Endothelial cell (in vitro differentiated cells): ENCODE measurements at regions not wholly inside any gene's neighbourhood (a gene's known extent, or its start where the extent isn't known, plus 50 kb on each side); places are given as distances from the start of the nearest gene placed in this dataset.

ENCODE experiments used
- DNase-seq: peaks from one replicate; pipeline ENCODE4 v3.0.0; 2021; ENCODE audit warnings: low spot score
- H3K27ac Mint-ChIP-seq: one replicate; pipeline ENCODE4 v1.8.0; 2021; ENCODE audit warnings: mixed read lengths, inconsistent platforms; ENCODE audit not compliant: unreplicated experiment
- H3K27me3 Mint-ChIP-seq: one replicate; pipeline ENCODE4 v1.8.0; 2021; ENCODE audit warnings: mild to moderate bottlenecking, moderate library complexity, mixed read lengths, inconsistent platforms; ENCODE audit not compliant: unreplicated experiment
- H3K36me3 Mint-ChIP-seq: one replicate; pipeline ENCODE4 v1.8.0; 2021; ENCODE audit warnings: mild to moderate bottlenecking, low read depth, mixed read lengths, inconsistent platforms; ENCODE audit not compliant: unreplicated experiment
- H3K4me1 Mint-ChIP-seq: one replicate; pipeline ENCODE4 v1.8.0; 2021; ENCODE audit warnings: mild to moderate bottlenecking, mixed read lengths, inconsistent platforms; ENCODE audit not compliant: unreplicated experiment
- H3K4me3 Mint-ChIP-seq: one replicate; pipeline ENCODE4 v1.8.0; 2021; ENCODE audit warnings: mild to moderate bottlenecking, mixed read lengths, inconsistent platforms; ENCODE audit not compliant: unreplicated experiment
- H3K9me3 Mint-ChIP-seq: one replicate; pipeline ENCODE4 v1.8.0; 2021; ENCODE audit warnings: mixed read lengths, inconsistent platforms; ENCODE audit not compliant: unreplicated experiment
- TF ChIP-seq, protein P1 (sequence below): fragments of 200-600 bp; sonication (generic); IDR thresholded peaks from one replicate; pipeline ENCODE4 v1.5.0; 2021; ENCODE audit warnings: antibody characterized with exemption; ENCODE audit not compliant: unreplicated experiment

DNA sequence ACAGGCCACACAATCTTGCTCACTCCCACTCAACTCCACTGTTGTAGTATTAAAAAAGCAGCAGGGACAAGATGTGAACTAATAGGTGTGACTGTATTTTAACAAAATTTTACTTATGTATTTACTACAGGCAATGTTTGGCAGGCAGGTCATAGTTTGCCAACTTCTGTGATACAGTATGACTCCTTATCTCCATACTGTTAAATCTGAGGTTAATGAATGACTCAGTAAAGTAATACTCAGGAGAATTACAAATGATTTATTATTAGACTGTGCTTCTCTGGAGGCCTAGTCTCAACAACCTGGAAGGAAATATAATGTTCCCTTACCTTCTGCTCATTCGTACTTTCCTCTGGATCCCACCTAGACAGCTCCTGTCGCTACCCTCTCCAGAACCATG is 258.6 kb upstream of the KCNMB2 start:
- H3K4me1 Mint-ChIP-seq = no peaks in the 10 kb centered on the region
- no peaks in the 10 kb centered on the region for H3K27me3 Mint-ChIP-seq
- no peak overlapping the region for H3K27ac Mint-ChIP-seq
- H3K4me3 Mint-ChIP-seq = no peak overlapping the region
- TF ChIP-seq, protein P1, sequence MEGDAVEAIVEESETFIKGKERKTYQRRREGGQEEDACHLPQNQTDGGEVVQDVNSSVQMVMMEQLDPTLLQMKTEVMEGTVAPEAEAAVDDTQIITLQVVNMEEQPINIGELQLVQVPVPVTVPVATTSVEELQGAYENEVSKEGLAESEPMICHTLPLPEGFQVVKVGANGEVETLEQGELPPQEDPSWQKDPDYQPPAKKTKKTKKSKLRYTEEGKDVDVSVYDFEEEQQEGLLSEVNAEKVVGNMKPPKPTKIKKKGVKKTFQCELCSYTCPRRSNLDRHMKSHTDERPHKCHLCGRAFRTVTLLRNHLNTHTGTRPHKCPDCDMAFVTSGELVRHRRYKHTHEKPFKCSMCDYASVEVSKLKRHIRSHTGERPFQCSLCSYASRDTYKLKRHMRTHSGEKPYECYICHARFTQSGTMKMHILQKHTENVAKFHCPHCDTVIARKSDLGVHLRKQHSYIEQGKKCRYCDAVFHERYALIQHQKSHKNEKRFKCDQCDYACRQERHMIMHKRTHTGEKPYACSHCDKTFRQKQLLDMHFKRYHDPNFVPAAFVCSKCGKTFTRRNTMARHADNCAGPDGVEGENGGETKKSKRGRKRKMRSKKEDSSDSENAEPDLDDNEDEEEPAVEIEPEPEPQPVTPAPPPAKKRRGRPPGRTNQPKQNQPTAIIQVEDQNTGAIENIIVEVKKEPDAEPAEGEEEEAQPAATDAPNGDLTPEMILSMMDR = no peak
- no peaks in the 10 kb centered on the region for H3K9me3 Mint-ChIP-seq
- no peak for DNase-seq
- no peaks in the 10 kb centered on the region for H3K36me3 Mint-ChIP-seq

DNA sequence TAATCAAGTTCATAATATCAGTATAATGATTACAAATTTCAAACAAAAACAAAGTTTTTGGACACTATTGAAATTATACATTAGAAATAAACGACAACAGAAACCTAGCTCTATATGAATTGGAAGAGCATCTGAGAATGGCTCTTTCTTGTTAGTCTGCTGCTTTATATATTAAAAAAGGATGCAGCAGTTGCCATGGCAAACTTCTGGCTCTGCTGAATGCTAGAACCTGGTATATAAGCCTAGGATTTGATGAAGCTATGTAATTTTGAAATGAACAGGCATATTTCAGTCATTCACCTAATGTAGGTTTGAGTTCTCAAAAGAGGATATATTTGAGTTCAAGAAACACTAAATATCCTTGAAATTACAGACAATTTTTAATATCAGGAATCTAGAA is 252.7 kb upstream of the KCNMB2 start:
- no peaks in the 10 kb centered on the region for H3K36me3 Mint-ChIP-seq

DNA sequence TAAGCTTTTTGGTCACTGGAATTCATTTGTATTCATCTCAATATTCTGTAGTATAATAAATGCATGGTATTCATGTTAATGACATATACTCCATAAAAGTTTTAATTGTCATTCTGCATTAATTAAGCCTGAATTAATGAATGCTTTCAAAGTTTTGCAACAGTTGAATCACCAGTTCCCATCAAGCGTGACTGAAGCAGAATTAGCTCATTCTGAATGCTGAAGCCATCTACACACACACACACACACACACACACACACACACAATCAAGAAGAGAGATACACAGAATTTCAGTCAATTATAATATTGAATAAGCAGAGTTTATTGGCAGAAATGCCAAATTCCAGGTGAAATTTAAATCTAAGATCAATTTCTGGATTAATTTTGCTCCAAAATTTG is 252.1 kb upstream of the KCNMB2 start:
- no peaks in the 10 kb centered on the region for H3K4me1 Mint-ChIP-seq

More for the DNA sequence above, 252.7 kb upstream of the KCNMB2 start:
- Mint-ChIP-seq H3K4me1 (no peaks in the 10 kb centered on the region), H3K9me3 (no peaks in the 10 kb centered on the region), H3K4me3 (no peak overlapping the region), H3K27me3 (no peaks in the 10 kb centered on the region), H3K27ac (no peak overlapping the region)
- no peak for DNase-seq
- TF ChIP-seq, protein P1 = no peak

DNA sequence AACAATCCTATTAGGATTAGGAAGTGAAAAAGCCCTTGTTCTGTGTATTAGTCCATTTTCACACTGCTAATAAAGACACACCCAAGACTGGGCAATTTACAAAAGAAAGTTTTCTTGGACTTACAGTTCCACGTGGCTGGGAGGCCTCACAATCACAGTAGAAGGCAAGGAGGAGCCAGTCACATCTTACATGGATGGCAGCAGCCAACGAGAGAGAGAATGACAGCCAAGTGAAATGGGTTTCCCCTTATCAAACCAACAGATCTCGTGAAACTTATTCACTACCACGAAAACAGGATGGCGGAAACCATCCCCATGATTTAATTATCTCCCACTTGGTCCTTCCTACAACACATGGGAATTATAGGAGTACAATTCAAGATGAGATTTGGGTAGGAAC is 248.2 kb upstream of the KCNMB2 start:
- Mint-ChIP-seq H3K9me3 (no peaks in the 10 kb centered on the region), H3K4me3 (no peak overlapping the region), H3K4me1 (no peaks in the 10 kb centered on the region), H3K27ac (no peak overlapping the region), H3K36me3 (no peaks in the 10 kb centered on the region), H3K27me3 (no peaks in the 10 kb centered on the region)
- no peak for DNase-seq
- TF ChIP-seq, protein P1 = no peak

More for the DNA sequence above, 252.1 kb upstream of the KCNMB2 start:
- DNase-seq = no peak
- no peak overlapping the region for H3K4me3 Mint-ChIP-seq
- TF ChIP-seq, protein P1 = no peak
- H3K27ac Mint-ChIP-seq = no peak overlapping the region
- no peaks in the 10 kb centered on the region for H3K36me3 Mint-ChIP-seq
- no peaks in the 10 kb centered on the region for H3K27me3 Mint-ChIP-seq
- H3K9me3 Mint-ChIP-seq = no peaks in the 10 kb centered on the region

DNA sequence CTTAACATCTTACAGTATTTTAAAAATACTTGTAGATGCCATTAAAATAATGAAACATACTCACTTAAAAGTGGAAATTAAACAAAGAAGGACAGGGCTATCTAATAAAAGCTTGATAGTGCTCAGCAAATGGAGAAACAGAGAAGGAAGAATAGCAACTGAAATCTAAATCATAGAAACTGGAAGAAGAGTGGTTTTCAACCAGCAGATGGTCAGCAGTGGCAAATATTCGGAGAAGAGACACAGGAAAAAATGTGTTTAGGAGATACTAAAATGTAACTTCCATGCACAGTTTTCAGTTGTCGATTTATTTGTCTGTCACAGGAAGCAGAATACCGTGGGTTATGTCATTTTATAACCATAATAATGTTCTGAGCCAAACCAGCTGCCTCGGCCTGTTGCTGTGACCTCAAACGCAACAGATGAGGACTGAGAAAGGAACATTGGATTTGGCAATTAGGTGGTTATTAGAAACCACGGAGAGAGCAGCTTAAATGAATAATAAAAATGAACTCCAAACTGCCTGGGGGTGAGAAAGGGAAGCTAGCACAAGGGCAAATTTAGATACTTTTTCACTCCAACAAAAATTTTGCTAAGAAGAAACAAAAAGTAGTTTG is 246.6 kb upstream of the KCNMB2 start:
- Mint-ChIP-seq H3K27ac (no peak overlapping the region), H3K4me1 (no peaks in the 10 kb centered on the region), H3K36me3 (no peaks in the 10 kb centered on the region), H3K4me3 (no peak overlapping the region), H3K9me3 (no peaks in the 10 kb centered on the region), H3K27me3 (no peaks in the 10 kb centered on the region)
- TF ChIP-seq, protein P1 = no peak
- no peak for DNase-seq
